ENCODE measurements at regions not wholly inside any gene's neighbourhood (a gene's known extent, or its start where the extent isn't known, plus 50 kb on each side); places are given as distances from the start of the nearest gene placed in this dataset.

DNA sequence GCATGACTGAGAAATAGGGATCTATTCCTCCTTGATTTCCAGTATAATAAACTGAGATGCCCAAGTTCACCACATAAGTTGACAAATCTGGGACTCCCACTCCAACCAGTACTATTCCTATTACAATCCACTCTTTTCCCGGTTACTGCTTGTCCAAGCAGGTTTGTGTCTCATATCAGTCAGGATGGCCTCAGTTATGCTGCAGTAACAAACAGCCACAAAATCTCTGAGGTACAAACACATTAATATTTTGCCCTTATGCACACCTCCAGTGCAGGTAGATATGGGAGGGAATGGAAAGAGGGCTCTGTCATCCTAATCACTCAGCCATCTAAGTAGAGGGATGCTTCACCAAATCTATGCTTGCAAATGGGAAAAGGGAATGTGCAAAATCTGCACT, 207.8 kb downstream of the RAB28 start:
- no peak for TF ChIP-seq POLR2A (IDR thresholded peaks at IDR 0.05; ENCODE audit: control extremely low read depth in 1 of 2, low read depth in 2 of 2, low read length in 2 of 2)
- no peak for TF ChIP-seq RAD21 (IDR thresholded peaks at IDR 0.05 in 1 of 2, conservative IDR thresholded peaks at IDR 0.05 in 1 of 2; ENCODE audit: low read depth in 2 of 2, low read length in 2 of 2)
- TF ChIP-seq, protein P1, sequence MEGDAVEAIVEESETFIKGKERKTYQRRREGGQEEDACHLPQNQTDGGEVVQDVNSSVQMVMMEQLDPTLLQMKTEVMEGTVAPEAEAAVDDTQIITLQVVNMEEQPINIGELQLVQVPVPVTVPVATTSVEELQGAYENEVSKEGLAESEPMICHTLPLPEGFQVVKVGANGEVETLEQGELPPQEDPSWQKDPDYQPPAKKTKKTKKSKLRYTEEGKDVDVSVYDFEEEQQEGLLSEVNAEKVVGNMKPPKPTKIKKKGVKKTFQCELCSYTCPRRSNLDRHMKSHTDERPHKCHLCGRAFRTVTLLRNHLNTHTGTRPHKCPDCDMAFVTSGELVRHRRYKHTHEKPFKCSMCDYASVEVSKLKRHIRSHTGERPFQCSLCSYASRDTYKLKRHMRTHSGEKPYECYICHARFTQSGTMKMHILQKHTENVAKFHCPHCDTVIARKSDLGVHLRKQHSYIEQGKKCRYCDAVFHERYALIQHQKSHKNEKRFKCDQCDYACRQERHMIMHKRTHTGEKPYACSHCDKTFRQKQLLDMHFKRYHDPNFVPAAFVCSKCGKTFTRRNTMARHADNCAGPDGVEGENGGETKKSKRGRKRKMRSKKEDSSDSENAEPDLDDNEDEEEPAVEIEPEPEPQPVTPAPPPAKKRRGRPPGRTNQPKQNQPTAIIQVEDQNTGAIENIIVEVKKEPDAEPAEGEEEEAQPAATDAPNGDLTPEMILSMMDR (IDR thresholded peaks at IDR 0.05; ENCODE audit: control extremely low read depth in 1 of 3, insufficient read depth in 1 of 3, low read depth in 1 of 3, low read length in 3 of 3), result no peak
- no peak for TF ChIP-seq POLR2AphosphoS5 (IDR thresholded peaks at IDR 0.05; ENCODE audit: low read depth, low read length)
- no peak for TF ChIP-seq NANOG (IDR thresholded peaks at IDR 0.05; ENCODE audit: insufficient read depth, low read depth, low read length, poor library complexity, severe bottlenecking)
- TF ChIP-seq EP300 (IDR thresholded peaks at IDR 0.05; ENCODE audit: borderline replicate concordance in 1 of 2, low read depth in 2 of 2, low read length in 2 of 2), result no peak
- TF ChIP-seq JUND (IDR thresholded peaks at IDR 0.05; ENCODE audit: low read length), result no peak
- no peak for TF ChIP-seq TAF1 (IDR thresholded peaks at IDR 0.05; ENCODE audit: low read depth, low read length)
- TF ChIP-seq KDM1A (IDR thresholded peaks at IDR 0.05; ENCODE audit: borderline replicate concordance, low read length), result no peak
- no peak for TF ChIP-seq CTBP2 (IDR thresholded peaks at IDR 0.05; ENCODE audit: borderline replicate concordance, insufficient read depth, insufficient read length, low read length)
- TF ChIP-seq, protein P2, sequence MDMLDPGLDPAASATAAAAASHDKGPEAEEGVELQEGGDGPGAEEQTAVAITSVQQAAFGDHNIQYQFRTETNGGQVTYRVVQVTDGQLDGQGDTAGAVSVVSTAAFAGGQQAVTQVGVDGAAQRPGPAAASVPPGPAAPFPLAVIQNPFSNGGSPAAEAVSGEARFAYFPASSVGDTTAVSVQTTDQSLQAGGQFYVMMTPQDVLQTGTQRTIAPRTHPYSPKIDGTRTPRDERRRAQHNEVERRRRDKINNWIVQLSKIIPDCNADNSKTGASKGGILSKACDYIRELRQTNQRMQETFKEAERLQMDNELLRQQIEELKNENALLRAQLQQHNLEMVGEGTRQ (IDR thresholded peaks at IDR 0.05; ENCODE audit: low read length), result no peak
- no peak for TF ChIP-seq JUN (IDR thresholded peaks at IDR 0.05; ENCODE audit: low read depth, low read length)
- TF ChIP-seq MAFK (IDR thresholded peaks at IDR 0.05; ENCODE audit: low read depth, low read length), result no peak
